ENCODE measurements at regions not wholly inside any gene's neighbourhood (a gene's known extent, or its start where the extent isn't known, plus 50 kb on each side); places are given as distances from the start of the nearest gene placed in this dataset.

DNA sequence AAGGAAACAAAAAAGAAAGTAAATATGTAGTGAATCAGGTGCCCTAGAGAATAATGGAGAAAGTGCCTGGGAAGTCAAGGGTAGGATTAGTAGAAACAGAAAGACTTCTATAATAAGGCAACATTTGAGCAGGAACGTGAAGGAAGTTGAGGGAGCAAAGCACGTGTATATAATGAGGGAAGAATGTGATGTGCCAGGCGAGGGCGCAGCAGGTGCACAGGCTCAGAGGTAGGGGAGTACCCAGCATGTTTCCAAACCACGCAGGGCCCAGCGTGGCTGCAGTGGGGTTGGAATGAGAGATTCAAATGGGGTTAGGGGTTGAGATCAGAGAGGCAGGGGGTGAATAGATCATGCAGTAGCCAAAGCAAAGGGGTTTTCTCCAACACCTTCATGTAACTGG is 91.9 kb upstream of the VGLL4 start:
- TF ChIP-seq, protein P1, sequence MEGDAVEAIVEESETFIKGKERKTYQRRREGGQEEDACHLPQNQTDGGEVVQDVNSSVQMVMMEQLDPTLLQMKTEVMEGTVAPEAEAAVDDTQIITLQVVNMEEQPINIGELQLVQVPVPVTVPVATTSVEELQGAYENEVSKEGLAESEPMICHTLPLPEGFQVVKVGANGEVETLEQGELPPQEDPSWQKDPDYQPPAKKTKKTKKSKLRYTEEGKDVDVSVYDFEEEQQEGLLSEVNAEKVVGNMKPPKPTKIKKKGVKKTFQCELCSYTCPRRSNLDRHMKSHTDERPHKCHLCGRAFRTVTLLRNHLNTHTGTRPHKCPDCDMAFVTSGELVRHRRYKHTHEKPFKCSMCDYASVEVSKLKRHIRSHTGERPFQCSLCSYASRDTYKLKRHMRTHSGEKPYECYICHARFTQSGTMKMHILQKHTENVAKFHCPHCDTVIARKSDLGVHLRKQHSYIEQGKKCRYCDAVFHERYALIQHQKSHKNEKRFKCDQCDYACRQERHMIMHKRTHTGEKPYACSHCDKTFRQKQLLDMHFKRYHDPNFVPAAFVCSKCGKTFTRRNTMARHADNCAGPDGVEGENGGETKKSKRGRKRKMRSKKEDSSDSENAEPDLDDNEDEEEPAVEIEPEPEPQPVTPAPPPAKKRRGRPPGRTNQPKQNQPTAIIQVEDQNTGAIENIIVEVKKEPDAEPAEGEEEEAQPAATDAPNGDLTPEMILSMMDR (IDR thresholded peaks at IDR 0.05): peak in 1 of 6 experiments; percentile 28
- TF ChIP-seq POLR2A (IDR thresholded peaks at IDR 0.05): no peak
